Skin of body (tissue), 1 donor: ENCODE measurements at regions not wholly inside any gene's neighbourhood (a gene's known extent, or its start where the extent isn't known, plus 50 kb on each side); places are given as distances from the start of the nearest gene placed in this dataset.
"Not testable (repeated sequence)": the region's sequence is repeated elsewhere in the genome, so short reads cannot be mapped to it uniquely, and the experiment has no call there.

Experiments
- DNase-seq: peaks from one replicate; lab custom pipeline; 2025; lab: John Stamatoyannopoulos, UW

DNA sequence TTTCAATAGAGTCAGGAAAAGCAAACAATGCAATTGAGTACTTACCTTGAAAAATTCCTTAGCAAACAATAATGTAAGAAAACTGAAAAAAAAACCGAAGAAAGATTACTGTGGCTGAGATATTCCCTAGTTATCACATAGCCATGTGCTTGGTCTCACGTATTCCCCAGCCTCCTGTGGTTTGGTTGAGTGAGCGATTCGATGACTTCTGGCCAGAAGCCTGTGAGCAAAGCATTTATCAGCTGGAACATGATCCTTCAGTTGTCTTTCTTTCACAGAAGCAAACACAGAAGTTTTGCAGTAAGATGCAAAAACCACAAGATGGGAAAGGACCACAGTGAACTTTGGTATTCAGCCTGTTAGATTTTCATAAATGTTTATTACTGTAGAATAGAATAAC is 1754.3 kb upstream of the AGA start:
- DNase-seq = no peak

DNA sequence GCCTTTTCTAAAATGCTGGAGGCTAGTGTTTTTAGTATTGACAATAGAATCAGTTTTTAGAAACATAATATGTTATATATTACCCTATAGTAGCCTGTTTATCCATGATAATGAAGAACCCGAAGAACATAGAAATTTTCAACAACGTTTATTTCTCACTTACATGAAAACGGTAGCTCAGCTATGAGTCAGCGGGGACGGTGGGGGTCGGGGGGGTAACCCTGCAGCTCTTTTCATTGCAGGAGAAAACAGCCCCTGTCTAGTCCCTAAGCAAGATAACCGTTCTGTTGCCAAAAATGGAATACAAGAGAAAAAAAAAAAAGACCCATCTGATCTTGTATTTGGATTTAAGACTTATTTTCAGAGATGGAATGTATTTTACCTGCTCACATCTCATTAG is 1758.4 kb upstream of the AGA start:
- no peak for DNase-seq

DNA sequence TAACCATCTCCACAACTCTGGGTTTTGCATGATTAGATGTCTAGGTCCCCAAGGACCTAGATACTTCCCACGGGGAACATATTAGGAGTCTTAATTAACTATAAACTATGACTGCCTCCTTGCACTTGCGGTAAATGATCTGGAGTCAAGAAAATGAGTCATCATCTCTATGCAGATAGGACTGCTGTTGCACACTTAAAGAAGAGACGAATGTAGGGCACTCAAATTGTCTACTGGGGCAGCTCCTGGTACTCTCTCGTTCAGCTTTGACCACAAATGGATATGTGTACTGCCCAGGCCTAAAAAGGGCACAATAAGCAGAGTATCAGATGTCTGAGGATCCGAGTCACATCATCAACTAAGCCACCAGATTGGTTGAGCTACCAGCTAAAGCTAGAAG is 1783.4 kb upstream of the AGA start:
- DNase-seq = no peak

DNA sequence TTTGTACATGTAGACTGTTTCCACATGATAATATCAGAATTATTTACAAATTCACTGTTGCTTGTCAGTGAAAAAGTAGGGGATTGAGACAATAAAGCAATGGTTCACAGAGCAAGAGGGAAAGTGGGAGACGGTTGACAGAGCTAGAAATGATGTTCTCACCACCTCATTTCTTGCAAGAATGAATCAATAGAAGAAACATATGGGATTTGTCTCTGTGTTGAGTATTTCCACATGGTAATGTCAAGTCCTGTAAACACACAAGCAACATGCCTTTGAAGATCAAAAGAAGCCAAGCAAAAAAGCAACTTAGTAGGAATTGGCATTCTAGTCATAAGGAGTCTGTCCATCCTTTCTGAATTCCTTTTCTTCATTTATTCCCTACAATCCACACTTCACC is 1806.6 kb upstream of the AGA start:
- no peak for DNase-seq

DNA sequence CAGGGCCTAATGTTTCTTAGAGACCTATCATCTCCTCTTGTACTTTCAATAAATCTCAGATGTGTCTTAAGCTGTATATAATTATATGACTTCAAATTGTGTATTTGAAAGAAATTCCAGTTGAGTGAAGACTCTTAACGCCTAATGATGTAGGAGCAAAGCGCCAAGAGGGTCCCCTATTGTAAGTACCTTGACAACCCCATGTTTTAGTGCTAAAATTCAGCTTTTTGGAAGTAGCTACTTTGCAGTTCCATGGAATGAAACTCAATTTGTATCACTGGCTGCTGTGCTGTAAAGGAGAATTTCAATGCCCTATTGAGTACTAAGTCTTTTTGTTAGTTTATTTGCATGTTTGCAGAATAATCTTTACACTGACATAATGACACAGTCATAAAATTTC is 1826.6 kb upstream of the AGA start:
- no peak for DNase-seq

DNA sequence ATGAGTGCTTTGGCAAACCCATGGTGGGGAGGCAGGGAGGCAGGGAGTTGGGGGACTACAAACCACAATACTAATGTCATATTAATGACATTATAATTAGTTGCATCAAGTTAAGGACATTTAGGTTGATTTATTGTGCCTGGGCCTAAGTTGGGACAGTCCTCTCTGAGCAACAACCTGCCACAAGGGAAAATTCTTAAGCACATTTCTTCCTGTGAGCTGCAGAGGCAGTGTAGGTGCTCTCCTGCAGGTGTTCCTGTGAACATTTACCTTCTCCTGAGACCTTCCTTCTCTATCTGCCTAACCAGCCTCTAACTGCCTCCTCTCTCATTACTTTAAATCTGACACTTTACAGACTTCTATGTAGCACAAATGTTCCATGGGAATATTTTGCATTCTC is 1830.0 kb upstream of the AGA start:
- DNase-seq = no peak

DNA sequence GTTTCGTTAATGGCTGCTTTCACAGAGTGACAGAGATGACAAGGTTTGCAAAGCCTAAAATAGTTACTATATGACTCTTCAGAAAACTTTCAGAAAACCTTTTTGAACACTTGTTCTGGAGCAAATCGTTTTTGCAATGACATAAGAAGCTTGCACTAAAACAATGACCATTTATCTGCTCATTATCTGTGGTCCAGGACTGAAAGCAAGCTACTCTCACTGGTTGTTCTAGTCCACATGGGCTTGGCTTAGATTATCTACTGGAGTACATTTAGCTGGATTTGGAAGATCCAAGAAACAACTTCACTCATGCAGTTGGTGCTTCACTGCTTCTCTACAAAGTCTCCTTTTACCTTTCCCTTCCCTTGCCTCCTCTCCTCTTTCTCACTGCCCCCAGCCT is 1836.4 kb upstream of the AGA start:
- DNase-seq = no peak

DNA sequence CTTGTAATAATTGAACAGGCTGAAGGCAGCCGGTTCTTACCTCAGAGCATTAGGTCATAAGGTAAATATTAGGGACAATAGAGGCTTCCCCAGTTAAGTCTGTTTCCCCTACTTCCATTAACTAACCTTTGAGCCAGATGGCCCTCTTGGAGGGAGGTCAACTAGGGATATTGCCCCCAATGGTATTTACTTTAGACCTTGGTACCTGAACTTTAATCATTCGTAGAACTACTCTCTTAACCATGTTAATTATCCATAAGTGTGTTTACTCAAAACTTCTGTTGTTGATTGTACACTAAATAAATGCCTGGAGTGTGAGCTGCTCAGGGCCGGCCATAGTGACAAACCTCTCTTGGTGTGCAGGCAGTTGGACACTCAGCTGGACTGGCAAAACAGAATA is 1843.5 kb upstream of the AGA start:
- no peak for DNase-seq

DNA sequence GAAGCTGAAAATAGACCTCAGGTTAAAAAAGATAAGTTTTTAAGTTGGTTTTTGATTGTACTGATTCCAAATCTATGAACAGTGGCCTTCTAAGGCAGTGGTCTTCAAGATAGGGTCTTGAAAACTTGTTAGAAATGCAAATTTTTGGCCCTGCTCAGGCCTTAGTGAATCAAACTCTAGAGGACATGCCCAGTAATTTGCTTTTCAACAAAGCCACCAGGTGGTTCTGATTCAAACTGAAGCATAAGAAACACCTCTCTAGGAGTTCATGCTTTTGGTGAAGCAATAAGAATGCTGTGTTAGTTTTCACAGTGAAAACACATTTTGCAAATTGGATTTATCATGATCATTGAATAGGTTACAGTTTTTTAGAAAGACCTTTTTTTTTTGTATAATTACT is 1849.4 kb upstream of the AGA start:
- DNase-seq = no peak

DNA sequence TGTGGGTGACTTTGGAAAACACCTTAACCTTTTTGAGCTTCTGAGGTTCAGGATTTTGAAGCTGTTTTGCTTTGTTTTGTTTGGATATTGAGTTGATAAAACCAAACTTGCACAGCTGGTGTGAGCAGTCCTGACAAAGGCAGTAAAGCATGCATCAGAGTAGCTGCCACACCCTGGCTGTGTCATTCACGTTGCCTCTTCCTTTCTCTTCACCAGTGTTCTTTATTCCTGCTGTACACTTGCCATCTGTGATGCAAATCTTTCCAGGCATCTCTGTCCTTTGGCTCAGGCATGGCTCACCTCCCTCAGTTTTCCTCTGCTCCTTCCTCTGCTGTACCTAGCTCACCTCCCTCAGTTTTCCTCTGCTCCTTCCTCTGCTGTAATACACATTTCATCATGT is 1850.2 kb upstream of the AGA start:
- no peak for DNase-seq

DNA sequence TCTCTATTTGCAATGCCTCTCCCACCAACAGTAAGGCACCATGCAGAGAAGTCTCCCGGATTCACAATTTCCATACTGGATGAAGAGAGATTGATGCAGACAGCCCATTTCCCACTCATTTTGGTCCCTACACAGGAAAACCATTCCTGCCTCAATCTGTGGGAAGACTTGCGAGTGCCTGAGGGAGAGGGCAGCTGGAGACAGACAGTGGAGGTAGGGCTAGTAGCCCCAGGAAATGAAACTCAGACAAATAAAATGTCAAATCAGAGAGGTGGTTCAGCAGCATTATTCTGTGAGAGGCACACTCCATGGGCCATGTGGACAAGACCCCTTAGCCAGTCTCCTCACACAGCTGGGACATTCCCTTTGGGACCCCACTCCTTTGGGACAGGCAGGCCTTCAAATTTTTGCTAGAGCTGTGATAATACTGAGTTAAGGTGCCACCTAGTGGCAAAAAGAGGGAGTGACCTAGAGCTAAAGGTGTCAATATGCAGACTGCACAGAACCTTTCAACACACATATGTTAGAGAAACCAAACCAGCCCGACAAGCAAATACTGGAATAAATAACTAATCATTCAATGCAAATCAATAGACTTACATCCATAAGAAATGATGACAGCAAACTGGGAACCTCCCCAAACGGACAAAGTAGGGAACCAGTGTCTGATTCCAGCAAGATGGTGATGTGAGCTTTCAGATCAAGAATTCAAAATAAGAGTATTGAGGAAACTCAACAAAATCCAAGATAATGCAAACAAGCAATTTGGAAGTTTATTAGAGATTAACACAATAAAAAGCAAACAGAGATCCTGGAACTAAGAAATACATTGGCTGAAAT is 1865.3 kb upstream of the AGA start:
- DNase-seq = no peak

DNA sequence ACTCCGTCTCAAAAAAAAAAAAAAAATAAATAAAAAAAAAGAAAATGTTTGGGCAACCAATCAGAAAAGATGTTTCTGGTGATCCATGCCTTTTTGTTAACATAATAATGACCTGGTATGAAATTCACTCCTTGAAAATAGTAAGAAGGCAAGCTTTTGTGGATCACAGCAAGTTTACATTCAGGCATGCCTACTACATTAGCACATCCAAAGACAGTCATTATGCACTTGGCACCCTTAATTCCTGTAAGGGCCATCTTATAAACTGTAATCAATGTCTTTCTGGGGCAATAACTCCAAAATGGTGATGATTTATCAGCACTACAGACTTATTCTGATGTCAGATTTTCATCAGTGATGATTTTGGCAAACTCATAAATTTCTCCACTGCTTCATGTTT is 1871.6 kb upstream of the AGA start:
- no peak for DNase-seq

DNA sequence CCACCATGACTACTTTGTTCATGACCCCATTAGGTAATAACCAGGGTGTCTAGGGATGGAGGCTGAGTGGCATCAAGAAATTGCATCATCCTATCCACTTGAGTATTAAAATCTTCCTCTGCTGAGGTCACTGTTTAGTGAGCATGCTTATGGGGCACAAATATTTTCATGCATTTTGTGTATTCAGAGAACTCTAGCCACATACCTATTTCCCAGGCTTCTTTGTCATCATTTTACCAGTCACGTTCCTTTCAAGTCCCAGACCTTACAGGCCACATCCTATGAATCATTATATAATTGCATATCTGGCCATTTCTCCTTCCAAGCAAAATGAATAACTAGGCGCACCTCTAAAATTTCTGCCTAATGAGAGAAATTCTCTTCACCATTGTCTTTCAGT is 1882.9 kb upstream of the AGA start:
- DNase-seq = no peak

DNA sequence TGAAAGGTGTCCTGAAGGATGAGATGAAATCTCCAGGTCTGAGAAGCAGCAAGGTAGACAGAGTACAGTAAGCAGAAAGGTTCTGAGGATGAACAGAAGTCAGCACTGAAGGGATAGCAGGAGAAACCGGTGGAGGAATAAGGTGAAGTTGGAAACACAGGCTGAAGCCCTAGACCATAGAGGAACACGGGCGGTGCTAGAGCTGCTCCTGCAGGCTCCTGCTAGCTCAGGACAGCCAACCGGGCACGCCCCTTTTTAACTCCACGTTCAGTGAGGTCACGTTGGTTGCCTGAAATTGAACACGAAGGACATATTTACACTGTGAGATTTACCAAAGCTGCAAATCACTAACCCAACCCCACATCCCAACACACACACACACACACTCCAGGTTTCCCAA is 1886.4 kb upstream of the AGA start:
- DNase-seq = no peak

DNA sequence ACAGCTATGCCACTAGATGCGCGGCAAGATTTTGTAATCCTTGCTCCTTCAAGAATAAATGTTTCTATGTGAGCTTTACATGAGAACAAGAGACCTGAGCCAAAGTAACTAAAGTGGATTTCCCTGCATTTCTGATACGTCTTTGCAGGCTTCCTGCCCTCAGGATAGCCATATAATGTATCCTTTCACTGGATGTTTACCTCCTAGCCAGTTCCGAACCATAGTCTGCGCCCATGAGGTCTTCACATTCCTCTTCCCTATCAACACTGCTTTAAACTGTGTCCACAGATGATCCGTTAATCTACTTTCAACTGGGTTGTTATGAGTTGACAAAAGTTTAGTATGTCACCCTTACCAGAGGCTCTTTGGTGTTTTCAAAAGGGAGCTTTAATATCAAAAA is 1889.1 kb upstream of the AGA start:
- no peak for DNase-seq

DNA sequence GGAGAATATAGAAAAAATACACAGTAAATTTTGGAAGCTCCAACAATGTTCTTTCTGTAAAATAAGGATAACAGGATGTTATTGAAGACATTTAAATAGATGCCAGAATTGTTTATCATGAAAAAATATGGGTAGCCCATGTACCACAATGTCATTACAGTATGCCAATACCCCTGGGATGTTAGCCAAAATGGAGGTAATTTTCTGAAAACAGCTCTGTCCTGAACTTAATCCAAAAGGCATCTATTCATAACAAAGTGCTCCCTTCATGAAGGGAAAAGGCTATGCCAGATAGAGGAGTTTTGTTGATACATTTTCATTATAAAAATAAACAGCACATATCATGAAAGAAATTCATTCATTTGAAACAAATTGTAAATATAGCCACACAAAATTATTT is 1902.6 kb upstream of the AGA start:
- DNase-seq = no peak

DNA sequence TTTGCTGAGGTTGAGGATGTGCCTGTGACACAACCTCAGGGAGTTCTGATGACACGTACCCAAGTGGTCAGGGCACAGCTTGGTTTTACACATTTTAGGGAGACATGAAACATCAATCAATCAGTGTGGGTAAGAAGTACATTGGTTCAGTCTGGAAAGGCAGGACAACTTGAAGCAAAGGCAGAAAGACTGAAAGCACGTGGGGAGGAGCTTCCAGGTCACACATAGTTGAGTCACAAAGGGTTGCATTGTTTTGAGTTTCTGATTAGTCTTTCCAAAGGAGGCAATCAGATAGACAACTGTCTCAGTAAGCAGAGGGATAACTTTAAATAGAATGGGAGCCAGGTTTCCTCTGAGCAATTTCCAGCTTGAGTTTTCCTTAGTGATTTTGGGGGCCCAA is 1910.0 kb upstream of the AGA start:
- DNase-seq = no peak

DNA sequence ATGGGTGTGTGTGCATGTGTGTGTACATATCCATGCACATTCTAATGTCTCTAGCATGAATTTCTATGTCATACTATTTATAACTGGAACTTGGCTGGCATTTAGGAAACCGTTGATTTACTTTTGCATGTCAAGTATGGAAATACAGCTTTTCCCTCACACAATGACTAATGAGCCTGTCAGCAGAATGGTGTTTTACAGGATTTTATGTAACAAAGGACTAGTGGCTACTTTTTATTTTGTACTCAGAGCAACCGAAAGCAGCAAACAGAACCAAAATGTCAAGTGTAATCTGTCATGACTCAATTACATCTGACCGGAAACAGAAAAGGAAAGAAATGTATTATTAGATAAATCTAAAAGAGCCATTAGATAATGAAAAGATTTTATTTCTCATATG is 1911.5 kb upstream of the AGA start:
- no peak for DNase-seq

DNA sequence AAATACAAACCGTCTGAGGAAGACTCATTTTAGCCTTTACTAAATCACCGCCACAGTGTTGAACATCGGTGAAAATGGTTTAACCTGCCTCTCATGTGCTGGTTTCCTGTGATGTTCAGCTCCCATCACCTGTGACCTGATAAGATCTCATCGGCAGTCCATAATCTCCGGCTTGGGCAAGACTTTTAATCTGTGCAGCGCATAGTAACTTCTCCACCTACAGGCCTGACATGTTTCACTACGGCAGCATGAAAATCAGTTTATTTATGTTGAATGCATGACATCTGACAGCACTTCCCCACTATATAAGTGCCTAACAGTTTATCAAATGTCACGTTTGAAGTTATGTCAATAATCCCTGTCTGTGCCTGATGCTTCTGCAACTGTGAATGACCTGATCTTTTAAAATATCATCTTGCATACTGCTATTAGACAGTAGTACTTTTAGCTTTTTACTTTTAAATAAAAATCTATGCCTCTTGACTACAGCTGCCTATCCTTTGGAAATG is 1919.8 kb upstream of the AGA start:
- DNase-seq = no peak

DNA sequence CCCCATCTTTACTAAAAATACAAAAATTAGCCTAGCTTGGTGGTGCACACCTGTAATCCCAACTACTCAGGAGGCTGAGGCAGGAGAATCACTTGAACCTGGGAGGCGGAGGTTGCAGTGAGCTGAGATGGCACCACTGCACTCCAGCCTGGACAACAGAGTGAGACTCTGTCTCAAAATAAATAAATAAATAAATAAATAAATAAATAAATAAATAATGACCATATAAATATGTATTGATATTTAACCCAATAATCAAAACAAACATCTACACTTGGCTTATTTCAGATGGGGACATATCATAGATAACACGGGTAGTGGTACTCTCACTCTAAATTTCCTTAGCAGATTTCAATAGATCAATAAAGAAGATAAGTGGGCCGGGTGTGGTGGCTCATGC is 1923.7 kb upstream of the AGA start:
- DNase-seq = not testable (repeated sequence)

DNA sequence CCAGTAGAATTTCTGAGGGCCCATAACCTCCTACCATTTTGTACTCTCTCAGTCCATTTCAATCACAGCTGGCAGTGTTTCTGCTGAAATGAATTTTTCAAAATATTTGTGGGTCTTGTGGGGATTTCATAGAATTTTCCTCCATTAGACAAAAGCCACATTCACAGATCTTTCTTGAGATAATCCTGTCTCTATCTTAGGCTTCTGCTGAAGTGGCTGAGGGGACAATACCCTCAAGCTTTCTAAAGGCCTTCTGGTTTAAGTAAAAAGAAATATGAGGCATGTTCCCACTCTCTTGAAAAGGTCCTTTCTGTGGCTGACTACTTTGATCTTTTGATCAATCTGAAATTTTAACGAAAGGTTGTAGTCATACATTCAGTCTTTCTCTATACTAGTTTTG is 1930.0 kb upstream of the AGA start:
- DNase-seq = no peak

DNA sequence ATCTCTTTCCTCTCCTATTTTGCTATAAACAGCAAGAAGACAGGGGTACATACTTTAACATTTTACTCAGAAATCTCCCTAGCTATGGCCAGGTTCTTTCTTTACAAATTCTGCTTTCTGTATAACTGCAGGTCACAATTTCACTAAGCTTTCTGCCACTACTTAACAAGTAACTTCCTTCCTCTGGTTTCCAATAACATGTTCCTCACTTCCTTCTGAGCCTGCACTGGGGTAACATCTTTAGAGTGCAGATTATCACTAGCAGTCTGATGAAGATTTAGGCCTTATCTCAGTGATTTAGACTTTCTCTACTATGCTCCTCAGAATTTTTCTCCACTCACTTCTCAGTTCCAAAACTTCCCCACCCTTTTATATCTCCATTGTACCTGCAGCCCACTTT is 1930.5 kb upstream of the AGA start:
- DNase-seq = no peak

DNA sequence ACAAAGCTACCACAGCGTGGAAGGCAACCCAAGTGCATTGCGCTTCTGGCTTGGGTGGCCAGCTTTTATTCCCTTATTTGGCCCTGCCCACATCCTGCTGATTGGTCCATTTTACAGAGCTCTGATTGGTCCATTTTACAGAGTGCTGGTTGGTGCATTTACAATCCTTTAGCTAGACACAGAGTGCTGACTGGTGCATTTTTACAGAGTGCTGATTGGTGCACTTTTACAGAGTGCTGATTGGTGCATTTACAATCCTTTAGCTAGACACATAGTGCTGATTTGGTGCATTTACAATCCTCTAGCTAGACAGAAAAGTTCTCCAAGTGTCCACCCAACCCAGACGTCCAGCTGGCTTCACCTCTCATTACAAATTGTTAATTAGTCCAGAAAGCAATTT is 1936.6 kb upstream of the AGA start:
- not testable (repeated sequence) for DNase-seq

DNA sequence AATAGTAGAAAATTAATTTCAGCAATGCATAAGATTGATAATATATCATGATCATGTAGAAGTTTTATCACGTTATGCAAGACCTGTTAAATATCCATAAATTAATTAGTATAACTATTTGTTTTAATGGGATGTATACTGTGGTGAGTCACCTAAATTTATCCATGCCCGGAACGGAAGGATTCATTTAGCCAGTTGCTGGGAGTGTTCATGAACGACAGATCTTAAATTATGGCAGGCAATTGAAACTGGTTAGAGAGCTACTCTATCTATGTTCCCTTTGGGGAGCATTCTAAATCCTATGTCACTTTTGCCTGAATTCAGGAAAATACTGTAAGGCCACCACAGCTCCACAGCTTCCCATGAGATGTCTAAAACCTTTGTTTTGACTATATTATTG is 1950.5 kb upstream of the AGA start:
- DNase-seq = no peak
